GM21825 (cell line): ENCODE measurements at regions not wholly inside any gene's neighbourhood (a gene's known extent, or its start where the extent isn't known, plus 50 kb on each side); places are given as distances from the start of the nearest gene placed in this dataset.

Experiments
- ATAC-seq: cut with Tn5 transposase; IDR thresholded peaks from one replicate; pipeline ENCODE4 v1.9.1; 2021; ENCODE audit warnings: mild to moderate bottlenecking, moderate library complexity; ENCODE audit not compliant: unreplicated experiment

DNA sequence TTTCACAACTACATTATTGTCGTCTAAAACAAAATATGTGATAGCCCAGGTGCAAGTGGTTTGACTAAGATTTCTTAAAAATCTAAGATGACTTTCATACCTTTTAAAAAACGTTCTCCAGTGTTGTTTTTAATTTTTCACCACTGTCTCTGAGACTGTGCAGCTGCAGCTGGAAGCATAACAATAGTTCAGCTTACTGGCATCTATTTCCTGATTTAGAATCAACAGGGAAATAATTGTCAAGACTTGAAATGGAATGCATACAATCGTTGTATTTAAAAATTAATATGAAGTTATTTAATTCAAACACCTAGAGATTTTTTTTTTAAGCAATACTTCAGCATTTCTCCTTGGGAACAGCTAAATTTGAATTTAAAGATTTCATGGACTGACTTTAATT, 982.0 kb upstream of the EPHA7 start:
- no peak for ATAC-seq

DNA sequence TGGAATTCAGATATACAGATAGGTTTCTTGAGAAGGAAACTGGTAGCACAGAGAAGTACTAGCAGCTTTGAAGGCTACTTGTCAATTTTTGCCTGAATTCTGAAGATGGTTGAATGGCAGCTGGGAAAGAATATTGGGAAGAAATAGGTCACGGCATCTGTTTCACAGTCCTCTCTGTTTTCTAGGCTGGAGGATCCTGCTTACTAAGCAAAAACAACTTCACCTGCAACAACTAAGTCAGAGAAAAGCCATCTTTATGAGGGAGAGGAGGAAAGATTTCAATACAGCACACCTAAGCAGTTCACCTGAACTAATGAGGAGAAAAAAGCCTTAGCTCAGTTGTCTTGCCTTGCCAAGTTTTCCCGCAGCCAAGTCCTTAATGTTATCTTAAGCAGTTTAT, 975.5 kb upstream of the EPHA7 start:
- no peak for ATAC-seq

GRCh38 chr6:94389218-94389617, 969.9 kb upstream of the EPHA7 start:
- ATAC-seq = no peak

GRCh38 chr6:94377835-94378234, 958.5 kb upstream of the EPHA7 start:
- ATAC-seq = no peak

- ATAC-seq = no peak
These were observed 957.5 kb upstream of the EPHA7 start for GRCh38 chr6:94376876-94377275.

- ATAC-seq = no peak
These were observed 952.9 kb upstream of the EPHA7 start for GRCh38 chr6:94372229-94372628.

DNA sequence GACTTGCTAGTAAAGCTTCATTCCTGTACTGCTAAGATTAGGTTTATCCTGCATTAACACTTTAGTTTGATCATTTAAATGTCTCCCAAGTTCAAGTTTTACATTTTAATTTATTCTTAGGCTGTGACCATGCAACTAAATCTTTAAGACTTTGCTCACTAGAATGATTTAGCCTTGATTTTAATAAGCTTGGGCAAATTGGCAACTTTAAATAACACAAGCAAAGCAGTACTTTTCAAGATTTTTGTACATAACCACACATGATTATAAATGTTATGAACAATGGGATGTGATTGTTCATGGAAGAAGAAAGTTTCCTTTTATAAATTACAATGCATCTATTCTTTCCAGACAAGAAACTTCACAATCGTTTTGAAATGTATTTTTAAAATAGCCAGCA, 948.0 kb upstream of the EPHA7 start:
- ATAC-seq = no peak

DNA sequence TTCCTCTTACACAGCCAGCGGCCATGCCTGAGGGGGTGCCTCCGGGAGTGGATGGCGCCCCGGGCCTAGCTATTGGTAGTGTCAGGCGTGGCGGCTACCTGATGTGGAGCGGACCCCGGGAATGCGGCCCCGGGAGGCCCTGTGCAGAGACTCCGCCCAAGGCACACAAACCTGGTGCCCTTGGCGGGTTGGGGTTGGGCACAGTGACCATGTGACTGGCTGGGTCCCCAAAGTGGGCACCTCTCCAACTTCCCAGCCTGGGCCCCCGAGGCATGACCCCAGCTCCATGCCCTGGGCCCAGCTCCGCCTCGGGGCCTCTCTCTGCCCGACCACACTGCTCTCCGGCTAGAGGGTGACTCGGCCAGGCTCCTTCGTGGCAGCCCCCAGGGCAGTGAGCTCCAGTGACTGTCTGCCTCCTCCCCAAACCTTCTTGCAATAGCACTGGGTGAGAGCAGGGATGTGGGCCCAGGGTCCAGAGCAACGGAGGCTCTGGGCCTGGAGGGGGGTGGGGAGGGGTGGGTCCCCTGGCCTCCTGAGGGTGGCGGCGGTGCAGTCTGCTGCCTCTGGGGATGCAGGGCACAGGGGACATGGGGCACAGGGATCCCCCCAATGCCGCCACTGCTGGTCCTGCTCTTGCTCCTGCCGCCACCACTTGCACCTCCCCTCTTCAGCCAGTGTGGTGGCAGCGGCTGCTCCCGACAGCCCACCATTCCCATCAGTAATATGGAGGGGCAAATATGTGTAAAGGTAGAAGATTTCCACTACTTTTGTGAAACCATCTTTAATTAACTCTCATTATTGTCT, 942.9 kb upstream of the EPHA7 start:
- no peak for ATAC-seq

DNA sequence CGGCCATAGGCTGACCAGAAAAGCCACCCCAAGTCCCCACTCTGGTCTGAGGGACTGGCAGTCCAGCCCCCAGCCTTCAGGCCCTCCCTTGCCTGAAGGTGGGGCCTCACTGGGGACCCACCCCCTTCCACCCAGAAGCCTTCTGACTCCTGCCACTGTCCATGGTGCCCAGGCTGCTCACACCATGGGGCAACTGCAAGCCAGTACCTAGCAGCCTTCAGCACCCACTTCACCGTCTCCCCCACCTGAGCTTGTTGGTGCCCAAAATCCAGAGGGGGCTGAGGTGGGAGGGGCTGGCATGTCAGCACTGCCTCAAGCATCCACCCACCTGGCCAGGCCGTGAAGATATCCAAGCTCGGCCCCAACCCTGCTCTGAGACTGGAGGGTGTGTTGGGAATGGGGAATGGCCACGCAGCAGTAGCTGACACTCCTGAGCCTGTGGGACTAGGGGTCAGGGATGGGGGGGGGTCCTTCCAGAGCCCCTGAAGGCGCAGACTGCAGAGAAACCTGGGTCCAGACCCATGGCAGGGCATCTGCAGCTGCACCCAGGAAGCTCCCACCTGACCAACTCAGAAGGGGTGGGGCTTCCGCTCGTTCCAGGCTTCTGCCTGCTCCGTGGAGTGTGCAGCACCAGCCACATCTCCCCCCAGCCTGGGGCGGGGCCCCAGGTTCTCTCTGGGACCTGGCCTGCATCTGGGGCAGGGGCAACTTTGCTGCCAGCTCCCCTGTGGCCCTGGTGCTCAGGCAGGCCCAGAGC, 942.1 kb upstream of the EPHA7 start:
- ATAC-seq = no peak

DNA sequence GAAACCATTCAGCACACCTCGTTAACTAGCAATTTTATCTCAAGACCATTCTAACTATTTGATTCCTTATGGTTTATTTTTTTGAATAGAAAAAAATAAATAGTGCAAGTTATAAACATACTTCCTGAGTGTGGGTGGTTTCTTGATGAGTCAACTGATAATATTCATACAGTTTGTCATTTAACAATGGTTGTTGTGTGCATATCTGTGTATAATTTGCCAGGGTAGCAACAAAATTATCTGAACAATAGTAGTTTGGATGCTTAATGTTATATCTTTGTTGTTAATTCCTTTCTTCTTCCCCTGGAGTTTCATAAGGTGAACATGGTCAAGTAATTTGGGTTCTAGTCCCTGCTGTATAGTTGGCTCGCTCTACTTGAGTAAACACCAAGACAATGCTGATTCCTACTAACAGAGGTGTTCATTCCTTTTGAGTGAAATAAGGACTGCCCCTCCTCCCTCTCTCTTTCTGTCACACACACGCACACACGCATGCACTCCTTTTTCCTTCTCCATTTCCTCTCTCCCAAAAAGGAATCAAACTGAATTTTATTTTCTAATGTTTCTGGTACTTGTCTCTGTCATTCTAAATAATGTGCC, 938.1 kb upstream of the EPHA7 start:
- no peak for ATAC-seq

GRCh38 chr6:94350833-94351232, 931.5 kb upstream of the EPHA7 start:
- no peak for ATAC-seq

- ATAC-seq = no peak
These were observed 929.9 kb upstream of the EPHA7 start for GRCh38 chr6:94349227-94349626.

DNA sequence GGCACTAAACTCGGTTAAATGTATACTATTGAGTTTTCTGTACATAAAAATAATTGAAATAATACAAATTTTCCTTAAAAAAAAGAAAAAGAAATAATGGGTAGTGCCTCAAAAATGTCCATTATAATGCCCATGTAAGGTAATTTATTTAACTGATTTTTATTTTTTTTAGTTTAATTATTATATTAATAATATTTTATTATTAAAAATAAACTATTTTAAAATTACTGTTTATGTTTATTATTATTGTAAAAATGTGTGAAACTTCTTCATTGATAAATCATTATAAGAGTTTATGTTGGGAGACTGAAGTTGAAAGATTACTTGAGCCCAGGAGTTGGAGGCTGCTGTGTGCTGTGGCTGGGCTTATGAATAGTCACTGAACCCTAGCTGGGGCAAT, 925.5 kb upstream of the EPHA7 start:
- ATAC-seq = no peak

GRCh38 chr6:94341173-94341572, 921.8 kb upstream of the EPHA7 start:
- ATAC-seq = no peak

GRCh38 chr6:94323853-94324252, 904.5 kb upstream of the EPHA7 start:
- ATAC-seq = no peak

GRCh38 chr6:94300424-94301144, 881.2 kb upstream of the EPHA7 start:
- no peak for ATAC-seq

DNA sequence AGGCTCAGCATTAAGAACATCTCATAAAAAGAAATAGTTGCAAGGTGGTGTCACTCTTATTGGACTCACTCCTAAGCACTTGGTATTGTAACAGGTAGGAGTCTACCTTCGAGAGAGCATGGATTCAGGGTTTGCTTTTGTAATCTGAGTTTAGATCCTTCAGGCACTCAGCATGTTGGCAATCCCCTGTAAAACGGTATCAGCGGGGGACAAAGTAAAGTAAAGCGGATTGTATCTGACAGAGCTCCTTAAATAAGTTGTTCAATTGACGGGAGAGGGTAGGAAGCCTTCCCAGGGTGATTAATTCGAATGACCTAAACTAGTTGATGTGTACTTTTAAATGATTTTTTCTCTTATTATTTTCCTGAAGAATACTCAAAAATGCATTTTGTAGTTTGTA, 869.8 kb upstream of the EPHA7 start:
- no peak for ATAC-seq

GRCh38 chr6:94278146-94278545, 858.8 kb upstream of the EPHA7 start:
- ATAC-seq = no peak

- no peak for ATAC-seq
These were observed 853.0 kb upstream of the EPHA7 start for GRCh38 chr6:94272327-94272726.

GRCh38 chr6:94270091-94270948, 851.0 kb upstream of the EPHA7 start:
- no peak for ATAC-seq
